Keratinocyte (primary cell): ENCODE measurements at regions not wholly inside any gene's neighbourhood (a gene's known extent, or its start where the extent isn't known, plus 50 kb on each side); places are given as distances from the start of the nearest gene placed in this dataset.

Experiments used
- DNase-seq: peaks from one replicate; pipeline ENCODE4 v3.0.0-alpha.2; 2011; ENCODE audit warnings: low read depth, missing footprints, low spot score
- FAIRE-seq: peaks from 2 replicates; lab custom pipeline; 2011; peaks lifted over from hg19 to GRCh38; lab: Jason Lieb, UNC
- H2AFZ ChIP-seq: 2 replicates; pipeline ENCODE4 v1.6.0; 2012; ENCODE audit warnings: low read length, control low read depth, inconsistent platforms; ENCODE audit not compliant: control insufficient read depth
- H3K27ac ChIP-seq: 2 replicates; pipeline ENCODE4 v1.5.1; 2011; ENCODE audit warnings: low read length; ENCODE audit not compliant: control insufficient read depth, insufficient read depth
- H3K27me3 ChIP-seq: 3 replicates; pipeline ENCODE4 v1.6.0; 2011; ENCODE audit warnings: low read length; ENCODE audit not compliant: control insufficient read depth, insufficient read depth; ENCODE audit errors: extremely low read depth
- H3K36me3 ChIP-seq, 2 experiments: 2 replicates in 1 of 2; 3 replicates in 1 of 2; pipeline ENCODE4 v1.5.1; 2011; ENCODE audit warnings: low read length in 2 of 2, mild to moderate bottlenecking in 1 of 2; ENCODE audit not compliant: control insufficient read depth in 2 of 2, insufficient read depth in 2 of 2; ENCODE audit errors: extremely low read depth in 1 of 2
- H3K4me1 ChIP-seq: 3 replicates; pipeline ENCODE4 v1.5.1; 2011; ENCODE audit warnings: low read length; ENCODE audit not compliant: control insufficient read depth, insufficient read depth; ENCODE audit errors: extremely low read depth
- H3K4me2 ChIP-seq: 3 replicates; pipeline ENCODE4 v1.6.0; 2011; ENCODE audit warnings: low read depth, low read length; ENCODE audit not compliant: control insufficient read depth, insufficient read depth; ENCODE audit errors: extremely low read depth
- H3K4me3 ChIP-seq, 3 experiments: fragments of 200-600 bp in 1 of 3; sonication (generic) in 1 of 3; 2 replicates in 2 of 3; 3 replicates in 1 of 3; pipeline ENCODE4 v1.5.1; 2011 to 2016; ENCODE audit warnings: low read length in 3 of 3, mild to moderate bottlenecking in 3 of 3, control low read depth in 2 of 3, inconsistent platforms in 1 of 3, low read depth in 1 of 3, mixed read lengths in 1 of 3, mixed run types in 1 of 3, moderate library complexity in 1 of 3; ENCODE audit not compliant: control insufficient read depth in 2 of 3, insufficient read depth in 2 of 3; ENCODE audit errors: extremely low read depth in 1 of 3
- H3K79me2 ChIP-seq: 2 replicates; pipeline ENCODE4 v1.6.0; 2012; ENCODE audit warnings: low read length; ENCODE audit not compliant: control insufficient read depth, insufficient read depth
- H3K9ac ChIP-seq: 3 replicates; pipeline ENCODE4 v1.6.0; 2011; ENCODE audit warnings: low read length; ENCODE audit not compliant: control insufficient read depth, insufficient read depth; ENCODE audit errors: extremely low read depth
- H3K9me1 ChIP-seq: 3 replicates; pipeline ENCODE4 v1.6.0; 2011; ENCODE audit warnings: low read length; ENCODE audit not compliant: control insufficient read depth, insufficient read depth; ENCODE audit errors: extremely low read depth
- H3K9me3 ChIP-seq: 2 replicates; pipeline ENCODE4 v1.5.1; 2012; ENCODE audit warnings: low read depth, low read length; ENCODE audit not compliant: control insufficient read depth
- H4K20me1 ChIP-seq: 3 replicates; pipeline ENCODE4 v1.6.0; 2011; ENCODE audit warnings: low read length; ENCODE audit not compliant: control insufficient read depth, insufficient read depth; ENCODE audit errors: extremely low read depth
- EZH2 ChIP-seq: IDR thresholded peaks from one replicate; pipeline ENCODE4 v1.6.1; 2012; ENCODE audit warnings: inconsistent platforms, mild to moderate bottlenecking, low read length, moderate library complexity
- dilution Hi-C: fragments of 300-500 bp; cut with MboI; formaldehyde crosslinking; loops from one replicate; pipeline ENCODE4 v1.7.0; 2020; ENCODE audit warnings: low sequenced_read_pairs; ENCODE audit not compliant: extremely low pct_ligation_motif_present
- TF ChIP-seq, protein P1 (sequence below), 3 experiments: IDR thresholded peaks in 1 of 3; conservative IDR thresholded peaks in 1 of 3; optimal IDR thresholded peaks in 1 of 3; 2 replicates in 2 of 3; 3 replicates in 1 of 3; pipeline versions ENCODE3 to v1.5.1; 2011; ENCODE audit warnings: low read length in 3 of 3, mild to moderate bottlenecking in 3 of 3, moderate library complexity in 2 of 3, control low read depth in 1 of 3, inconsistent platforms in 1 of 3; ENCODE audit not compliant: insufficient read depth in 2 of 3; ENCODE audit errors: extremely low read depth in 1 of 3

DNA sequence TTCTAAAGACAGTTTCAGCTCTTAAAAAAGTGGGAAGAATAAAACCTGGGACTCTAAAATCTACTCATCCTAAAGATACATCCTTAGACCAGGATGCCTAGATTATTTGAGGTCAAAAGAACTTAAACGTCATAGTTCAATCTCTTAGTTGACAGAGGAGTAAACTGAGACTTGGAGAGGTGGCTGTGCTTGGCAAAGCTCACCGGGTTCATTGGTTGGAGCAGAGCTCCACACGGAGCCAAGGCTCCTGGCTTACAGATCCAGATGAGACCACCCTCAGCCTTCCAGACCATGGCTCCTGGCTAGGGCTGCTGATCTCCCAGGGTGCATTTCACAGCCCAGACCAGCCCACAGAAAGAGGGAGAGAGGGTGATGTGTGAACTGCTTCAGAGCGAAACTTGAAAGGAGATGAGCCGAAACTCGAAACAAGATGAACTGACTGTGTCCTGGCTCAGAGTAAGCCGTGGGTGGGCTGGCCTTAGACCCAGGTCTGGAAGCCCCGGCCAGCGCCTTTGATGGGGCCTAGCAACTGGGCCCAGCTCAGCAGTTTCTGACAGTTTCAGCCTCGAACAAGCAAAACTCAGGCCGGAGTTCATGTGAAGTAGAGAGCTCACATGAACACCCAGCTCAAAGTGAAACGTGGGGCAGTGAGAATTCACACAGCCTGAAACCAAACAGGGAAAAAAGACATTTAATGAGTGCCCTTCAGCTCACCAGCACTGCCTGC is 1044.8 kb downstream of the BCL11B start:
- Histone ChIP-seq H4K20me1 (no peaks in the 10 kb centered on the region), H3K79me2 (no peaks in the 10 kb centered on the region), H2AFZ (no peak overlapping the region), H3K27me3 (no peaks in the 10 kb centered on the region), H3K27ac (no peak overlapping the region), H3K9me3 (no peaks in the 10 kb centered on the region), H3K4me1 (no peaks in the 10 kb centered on the region), H3K4me3 (no peak overlapping the region), H3K4me2 (no peak overlapping the region), H3K9ac (no peak overlapping the region), H3K36me3 (no peaks in the 10 kb centered on the region), H3K9me1 (no peaks in the 10 kb centered on the region)
- dilution Hi-C loops: no loop called here
- FAIRE-seq (no peak), DNase-seq (no peak)
- TF ChIP-seq, protein P1, sequence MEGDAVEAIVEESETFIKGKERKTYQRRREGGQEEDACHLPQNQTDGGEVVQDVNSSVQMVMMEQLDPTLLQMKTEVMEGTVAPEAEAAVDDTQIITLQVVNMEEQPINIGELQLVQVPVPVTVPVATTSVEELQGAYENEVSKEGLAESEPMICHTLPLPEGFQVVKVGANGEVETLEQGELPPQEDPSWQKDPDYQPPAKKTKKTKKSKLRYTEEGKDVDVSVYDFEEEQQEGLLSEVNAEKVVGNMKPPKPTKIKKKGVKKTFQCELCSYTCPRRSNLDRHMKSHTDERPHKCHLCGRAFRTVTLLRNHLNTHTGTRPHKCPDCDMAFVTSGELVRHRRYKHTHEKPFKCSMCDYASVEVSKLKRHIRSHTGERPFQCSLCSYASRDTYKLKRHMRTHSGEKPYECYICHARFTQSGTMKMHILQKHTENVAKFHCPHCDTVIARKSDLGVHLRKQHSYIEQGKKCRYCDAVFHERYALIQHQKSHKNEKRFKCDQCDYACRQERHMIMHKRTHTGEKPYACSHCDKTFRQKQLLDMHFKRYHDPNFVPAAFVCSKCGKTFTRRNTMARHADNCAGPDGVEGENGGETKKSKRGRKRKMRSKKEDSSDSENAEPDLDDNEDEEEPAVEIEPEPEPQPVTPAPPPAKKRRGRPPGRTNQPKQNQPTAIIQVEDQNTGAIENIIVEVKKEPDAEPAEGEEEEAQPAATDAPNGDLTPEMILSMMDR (optimal IDR thresholded peaks at IDR 0.05 in 1 of 3, IDR thresholded peaks at IDR 0.05 in 1 of 3, conservative IDR thresholded peaks at IDR 0.05 in 1 of 3; ENCODE audit: extremely low read depth in 1 of 3, insufficient read depth in 2 of 3, low read length in 3 of 3): no peak
- no peak for TF ChIP-seq EZH2

DNA sequence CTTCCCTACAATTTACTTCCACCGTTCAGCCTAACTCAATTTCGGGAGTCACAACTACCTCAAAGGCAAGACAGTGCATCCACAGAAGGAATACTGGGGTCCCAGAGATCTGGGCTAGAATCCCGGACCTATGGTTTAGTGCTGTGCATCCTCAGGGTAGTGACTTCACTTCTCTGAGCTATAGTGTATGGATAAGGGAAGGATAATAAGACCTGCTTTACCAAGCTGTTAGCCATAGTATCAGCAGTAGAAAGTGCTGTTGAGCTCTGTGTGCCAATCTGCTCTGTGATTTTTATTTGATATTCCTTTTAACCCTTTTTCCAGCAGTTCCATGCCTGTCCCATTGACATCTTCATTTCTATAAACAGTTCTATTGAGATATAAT is 1044.3 kb downstream of the BCL11B start:
- Histone ChIP-seq H3K4me1 (no peaks in the 10 kb centered on the region), H2AFZ (no peak overlapping the region), H4K20me1 (no peaks in the 10 kb centered on the region), H3K9ac (no peak overlapping the region), H3K36me3 (no peaks in the 10 kb centered on the region), H3K9me1 (no peaks in the 10 kb centered on the region), H3K4me3 (no peak overlapping the region), H3K27me3 (no peaks in the 10 kb centered on the region), H3K4me2 (no peak overlapping the region), H3K9me3 (no peaks in the 10 kb centered on the region), H3K79me2 (no peaks in the 10 kb centered on the region), H3K27ac (no peak overlapping the region)
- dilution Hi-C loops: no loop called here
- no peak for TF ChIP-seq EZH2
- TF ChIP-seq, protein P1 (optimal IDR thresholded peaks at IDR 0.05 in 1 of 3, IDR thresholded peaks at IDR 0.05 in 1 of 3, conservative IDR thresholded peaks at IDR 0.05 in 1 of 3; ENCODE audit: extremely low read depth in 1 of 3, insufficient read depth in 2 of 3, low read length in 3 of 3): no peak
- DNase-seq: no peak
- FAIRE-seq: no peak
